Hepatocyte (in vitro differentiated cells): ENCODE measurements at regions not wholly inside any gene's neighbourhood (a gene's known extent, or its start where the extent isn't known, plus 50 kb on each side); places are given as distances from the start of the nearest gene placed in this dataset.

ENCODE experiments used
- DNase-seq: peaks from one replicate; pipeline ENCODE4 v3.0.0-alpha.2; 2016; ENCODE audit warnings: low spot score
- H2AFZ ChIP-seq: fragments of 200-600 bp; sonication (generic); 2 replicates; pipeline ENCODE4 v1.6.0; 2016; ENCODE audit warnings: antibody characterized with exemption, mild to moderate bottlenecking
- H3K27ac ChIP-seq: fragments of 200-600 bp; sonication (generic); 2 replicates; pipeline ENCODE4 v1.5.1; 2016; ENCODE audit warnings: mild to moderate bottlenecking
- H3K27me3 ChIP-seq: fragments of 200-600 bp; sonication (generic); 2 replicates; pipeline ENCODE4 v1.6.1; 2016
- H3K36me3 ChIP-seq: fragments of 200-600 bp; sonication (generic); replicated peaks from 2 replicates; pipeline ENCODE4 v1.5.1; 2016; ENCODE audit warnings: low read depth; ENCODE audit not compliant: insufficient read depth
- H3K4me1 ChIP-seq: fragments of 200-600 bp; sonication (generic); 2 replicates; pipeline ENCODE4 v1.5.1; 2016; ENCODE audit warnings: mild to moderate bottlenecking, moderate library complexity; ENCODE audit not compliant: insufficient read depth
- H3K4me2 ChIP-seq: fragments of 200-600 bp; sonication (generic); 2 replicates; pipeline ENCODE4 v1.6.0; 2016
- H3K4me3 ChIP-seq: fragments of 200-600 bp; sonication (generic); 2 replicates; pipeline ENCODE4 v1.5.1; 2016; ENCODE audit warnings: mild to moderate bottlenecking
- H3K79me2 ChIP-seq: fragments of 200-600 bp; sonication (generic); 2 replicates; pipeline ENCODE4 v1.6.0; 2017; ENCODE audit warnings: mild to moderate bottlenecking
- H3K9me2 ChIP-seq: fragments of 200-600 bp; sonication (generic); replicated peaks from 2 replicates; pipeline ENCODE4 v1.6.0; 2017; ENCODE audit warnings: mild to moderate bottlenecking; ENCODE audit not compliant: insufficient read depth
- H3K9me3 ChIP-seq: fragments of 200-600 bp; sonication (generic); 2 replicates; pipeline ENCODE4 v1.5.1; 2016; ENCODE audit warnings: low read depth, mild to moderate bottlenecking
- H4K20me1 ChIP-seq: fragments of 200-600 bp; sonication (generic); 2 replicates; pipeline ENCODE4 v1.6.0; 2016; ENCODE audit warnings: mild to moderate bottlenecking; ENCODE audit not compliant: insufficient read depth, poor library complexity, severe bottlenecking
- EZH2 ChIP-seq: fragments of 200-600 bp; sonication (generic); IDR thresholded peaks from 2 replicates; pipeline ENCODE4 v1.6.1; 2016; ENCODE audit warnings: antibody characterized with exemption, mild to moderate bottlenecking, borderline replicate concordance
- EZH2phosphoT487 ChIP-seq: fragments of 200-600 bp; sonication (generic); IDR thresholded peaks from one replicate; pipeline ENCODE4 v1.6.1; 2018; ENCODE audit warnings: antibody characterized with exemption, mild to moderate bottlenecking, low read depth, moderate library complexity; ENCODE audit not compliant: unreplicated experiment, severe bottlenecking
- WGBS: methylation state at CpG from one replicate; pipeline ENCODE4 v1.1.6; 2016; ENCODE audit warnings: low lambda C conversion rate; ENCODE audit errors: missing lambda C conversion rate; 5-methylcytosine and 5-hydroxymethylcytosine counted together
- TF ChIP-seq, protein P1 (sequence below): fragments of 200-600 bp; sonication (generic); IDR thresholded peaks from 2 replicates; pipeline ENCODE4 v1.5.1; 2016; ENCODE audit warnings: antibody characterized with exemption, mild to moderate bottlenecking; ENCODE audit not compliant: poor library complexity

DNA sequence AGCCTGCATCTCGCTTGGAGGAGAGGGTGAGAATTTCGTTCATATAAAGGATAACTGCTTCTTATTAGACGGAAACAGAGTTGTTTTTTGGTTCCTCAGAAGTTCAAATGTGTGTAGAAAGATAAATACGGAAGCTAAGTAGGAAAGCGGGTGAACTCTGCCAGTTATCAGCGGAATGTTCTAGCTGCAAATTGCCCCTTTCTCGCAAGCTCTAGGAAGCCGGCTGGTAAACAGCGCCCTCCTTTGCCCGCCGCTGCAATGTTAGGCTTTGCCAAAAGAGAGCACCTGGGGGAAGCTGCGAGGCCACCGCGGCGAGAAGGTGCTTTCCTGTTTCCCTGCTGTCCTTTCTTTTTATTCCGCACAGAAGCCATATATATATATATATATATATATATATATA is 67.0 kb downstream of the IGLL5 start:
- Histone ChIP-seq H3K79me2 (no peaks in the 10 kb centered on the region), H3K4me2 (peak overlapping the region; percentile 38), H3K27me3 (peaks cover 9% of the 10 kb centered on the region), H2AFZ (no peak overlapping the region), H3K4me3 (no peak overlapping the region), H3K4me1 (no peaks in the 10 kb centered on the region), H3K9me2 (no peaks in the 10 kb centered on the region), H3K27ac (no peak overlapping the region), H4K20me1 (no peaks in the 10 kb centered on the region), H3K36me3 (no peaks in the 10 kb centered on the region), H3K9me3 (no peaks in the 10 kb centered on the region)
- TF ChIP-seq, protein P1, sequence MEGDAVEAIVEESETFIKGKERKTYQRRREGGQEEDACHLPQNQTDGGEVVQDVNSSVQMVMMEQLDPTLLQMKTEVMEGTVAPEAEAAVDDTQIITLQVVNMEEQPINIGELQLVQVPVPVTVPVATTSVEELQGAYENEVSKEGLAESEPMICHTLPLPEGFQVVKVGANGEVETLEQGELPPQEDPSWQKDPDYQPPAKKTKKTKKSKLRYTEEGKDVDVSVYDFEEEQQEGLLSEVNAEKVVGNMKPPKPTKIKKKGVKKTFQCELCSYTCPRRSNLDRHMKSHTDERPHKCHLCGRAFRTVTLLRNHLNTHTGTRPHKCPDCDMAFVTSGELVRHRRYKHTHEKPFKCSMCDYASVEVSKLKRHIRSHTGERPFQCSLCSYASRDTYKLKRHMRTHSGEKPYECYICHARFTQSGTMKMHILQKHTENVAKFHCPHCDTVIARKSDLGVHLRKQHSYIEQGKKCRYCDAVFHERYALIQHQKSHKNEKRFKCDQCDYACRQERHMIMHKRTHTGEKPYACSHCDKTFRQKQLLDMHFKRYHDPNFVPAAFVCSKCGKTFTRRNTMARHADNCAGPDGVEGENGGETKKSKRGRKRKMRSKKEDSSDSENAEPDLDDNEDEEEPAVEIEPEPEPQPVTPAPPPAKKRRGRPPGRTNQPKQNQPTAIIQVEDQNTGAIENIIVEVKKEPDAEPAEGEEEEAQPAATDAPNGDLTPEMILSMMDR, result peak; percentile 41
- TF ChIP-seq EZH2phosphoT487, result no peak
- TF ChIP-seq EZH2, result no peak
- DNase-seq, result peak; percentile 60
- 20% methylated on average over 16 of the region's 16 CpGs for WGBS

DNA sequence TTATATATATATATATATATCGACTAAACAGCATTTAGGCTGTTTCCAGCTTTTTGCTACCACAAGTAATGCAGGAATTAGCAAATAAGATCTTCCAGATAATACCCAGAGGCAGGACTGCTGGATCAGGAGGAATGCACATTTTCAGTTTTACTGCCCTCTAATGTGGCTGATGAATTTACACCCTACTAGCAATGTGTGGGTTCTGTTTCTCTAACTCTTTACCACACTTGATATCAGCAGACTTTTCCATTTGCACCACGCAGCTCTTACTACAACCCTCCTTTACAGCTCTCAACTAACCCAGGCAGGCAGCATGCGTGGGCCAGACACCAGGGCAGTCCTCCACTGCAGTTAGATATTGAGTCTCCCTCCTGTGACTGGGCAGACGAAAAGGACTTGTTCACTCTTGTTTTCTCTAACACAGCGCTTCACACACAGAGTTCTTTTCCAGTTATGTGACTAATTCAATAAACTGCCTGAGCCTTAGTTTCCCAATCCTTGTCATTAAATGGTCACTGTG is 67.7 kb downstream of the IGLL5 start:
- no peak for DNase-seq
- Histone ChIP-seq H3K36me3 (no peaks in the 10 kb centered on the region), H4K20me1 (no peaks in the 10 kb centered on the region), H3K27me3 (peaks cover 9% of the 10 kb centered on the region), H3K9me3 (no peaks in the 10 kb centered on the region), H3K4me3 (no peak overlapping the region), H3K4me2 (no peak overlapping the region), H3K27ac (no peak overlapping the region), H3K79me2 (no peaks in the 10 kb centered on the region), H2AFZ (no peak overlapping the region), H3K4me1 (peaks cover 5% of the 10 kb centered on the region), H3K9me2 (no peaks in the 10 kb centered on the region)
- WGBS, result 67% methylated on average over 5 of the region's 5 CpGs
- TF ChIP-seq EZH2 (no peak), EZH2phosphoT487 (no peak)
- TF ChIP-seq, protein P1, result no peak

DNA sequence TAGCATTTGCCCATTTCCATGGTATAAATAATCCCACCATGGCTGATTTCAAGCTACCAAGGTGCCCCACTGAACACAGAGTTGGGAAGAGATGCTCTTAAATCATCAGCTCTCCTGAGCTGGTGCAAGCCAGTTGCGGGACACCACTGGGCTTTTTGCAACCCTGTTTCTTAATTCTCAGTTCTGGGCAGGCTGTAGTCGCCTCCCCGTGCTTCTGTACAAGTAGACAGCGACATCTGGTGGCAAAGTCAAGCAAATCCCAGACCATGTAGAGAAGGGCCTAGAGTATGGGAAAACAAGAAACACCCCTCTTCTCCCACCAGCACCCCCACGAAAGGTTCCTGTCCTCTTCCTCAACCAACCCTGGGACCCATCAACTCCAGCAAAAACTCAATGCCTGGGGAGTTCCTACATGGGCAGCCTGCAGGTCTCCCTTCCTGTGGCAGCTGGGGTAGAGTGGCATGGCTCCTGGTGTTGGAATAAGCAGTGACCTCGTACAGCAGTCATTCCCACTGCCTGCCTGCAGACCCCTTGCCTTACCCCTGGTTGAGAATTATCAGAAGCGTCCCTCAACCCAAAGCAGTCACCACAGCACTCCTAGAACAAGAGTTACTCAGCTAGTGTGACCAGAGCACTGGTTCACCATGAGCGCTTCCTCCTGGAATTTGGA is 68.4 kb downstream of the IGLL5 start:
- H3K79me2 ChIP-seq, result no peaks in the 10 kb centered on the region
- 24% methylated on average over 8 of the region's 8 CpGs for WGBS
- peak; percentile 87 for DNase-seq

More for the DNA sequence above, 68.4 kb downstream of the IGLL5 start:
- Histone ChIP-seq H3K9me3 (no peaks in the 10 kb centered on the region), H3K4me2 (no peak overlapping the region), H3K36me3 (no peaks in the 10 kb centered on the region), H3K27me3 (peaks cover 9% of the 10 kb centered on the region), H3K4me1 (peaks cover 11% of the 10 kb centered on the region), H3K4me3 (no peak overlapping the region), H3K9me2 (no peaks in the 10 kb centered on the region), H3K27ac (no peak overlapping the region), H2AFZ (no peak overlapping the region), H4K20me1 (no peaks in the 10 kb centered on the region)
- TF ChIP-seq, protein P1, result peak; percentile 83
- no peak for TF ChIP-seq EZH2phosphoT487
